Ammon's horn (tissue), 1 donor: ENCODE measurements at regions not wholly inside any gene's neighbourhood (a gene's known extent, or its start where the extent isn't known, plus 50 kb on each side); places are given as distances from the start of the nearest gene placed in this dataset.
A peak's percentile ranks its signal among the peaks of the same experiment; 100 is the strongest.
"Not testable (repeated sequence)": the region's sequence is repeated elsewhere in the genome, so short reads cannot be mapped to it uniquely, and the experiment has no call there.

Experiments used
- DNase-seq: peaks from one replicate; pipeline ENCODE4 v3.0.0-alpha.2; 2016; ENCODE audit warnings: low spot score

DNA sequence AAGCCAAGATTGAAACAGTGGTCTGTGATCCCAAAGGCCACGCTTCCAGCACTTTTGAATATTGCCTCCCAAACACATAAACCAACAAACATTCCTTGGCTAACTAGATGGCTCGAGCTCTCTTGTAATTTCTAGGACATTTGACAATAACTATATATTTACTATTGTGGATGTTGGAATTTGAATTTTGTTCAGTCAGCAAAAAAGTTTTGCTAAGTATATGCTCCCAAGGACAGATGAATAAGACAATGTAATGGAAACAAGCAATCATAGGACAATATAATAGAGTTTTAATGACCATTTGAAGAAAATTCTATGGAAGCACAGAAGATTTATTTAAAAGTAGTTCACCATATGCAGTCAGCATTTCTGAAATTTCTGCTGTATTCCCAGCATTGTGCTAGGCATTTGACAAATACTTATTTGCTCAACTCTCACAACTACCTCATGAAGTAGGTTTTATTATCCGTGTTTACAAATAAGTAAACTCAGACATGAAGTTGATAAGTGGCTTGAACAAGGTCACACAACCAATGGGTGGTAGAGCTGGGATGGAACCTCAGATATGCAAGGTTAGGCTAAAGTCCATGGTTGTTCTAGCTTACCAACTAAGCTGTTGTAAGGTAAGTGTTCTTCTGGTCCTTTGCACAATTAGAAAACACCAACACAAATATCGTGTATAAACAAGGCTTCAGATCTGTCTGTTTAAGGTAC, 205.1 kb downstream of the NUFIP1 start:
- no peak for DNase-seq

DNA sequence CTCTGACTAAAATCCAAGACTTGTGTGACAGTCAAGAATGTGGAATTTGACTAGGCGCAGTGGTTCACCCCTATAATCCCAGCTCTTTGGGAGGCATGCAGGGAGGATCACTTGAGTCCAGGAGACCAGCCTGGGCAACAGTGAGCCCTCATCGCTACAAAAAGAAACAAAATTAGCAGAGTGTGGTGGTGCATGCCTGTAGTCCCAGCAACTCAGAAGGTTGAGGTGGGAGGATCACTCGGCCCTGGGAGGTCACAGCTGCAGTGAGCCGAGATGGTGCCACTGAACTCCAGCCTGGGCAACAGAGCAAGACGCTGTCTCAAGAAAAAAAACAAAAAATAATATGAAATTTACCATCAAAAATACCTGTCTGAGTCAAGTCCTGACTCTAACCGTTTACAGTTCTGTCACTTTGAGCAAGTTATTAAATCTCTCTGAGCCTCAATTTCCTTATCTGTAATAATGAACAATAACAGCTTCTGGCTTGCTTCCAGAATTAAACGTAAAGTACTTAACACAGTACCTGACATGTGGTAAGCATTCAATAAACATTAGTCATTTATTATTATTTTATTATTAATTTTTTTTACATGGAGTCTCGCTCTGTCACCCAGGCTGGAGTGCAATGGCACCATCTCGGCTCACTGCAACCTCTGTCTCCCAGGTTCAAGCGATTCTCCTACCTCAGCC, 204.6 kb upstream of the TSC22D1 start:
- DNase-seq, result no peak

DNA sequence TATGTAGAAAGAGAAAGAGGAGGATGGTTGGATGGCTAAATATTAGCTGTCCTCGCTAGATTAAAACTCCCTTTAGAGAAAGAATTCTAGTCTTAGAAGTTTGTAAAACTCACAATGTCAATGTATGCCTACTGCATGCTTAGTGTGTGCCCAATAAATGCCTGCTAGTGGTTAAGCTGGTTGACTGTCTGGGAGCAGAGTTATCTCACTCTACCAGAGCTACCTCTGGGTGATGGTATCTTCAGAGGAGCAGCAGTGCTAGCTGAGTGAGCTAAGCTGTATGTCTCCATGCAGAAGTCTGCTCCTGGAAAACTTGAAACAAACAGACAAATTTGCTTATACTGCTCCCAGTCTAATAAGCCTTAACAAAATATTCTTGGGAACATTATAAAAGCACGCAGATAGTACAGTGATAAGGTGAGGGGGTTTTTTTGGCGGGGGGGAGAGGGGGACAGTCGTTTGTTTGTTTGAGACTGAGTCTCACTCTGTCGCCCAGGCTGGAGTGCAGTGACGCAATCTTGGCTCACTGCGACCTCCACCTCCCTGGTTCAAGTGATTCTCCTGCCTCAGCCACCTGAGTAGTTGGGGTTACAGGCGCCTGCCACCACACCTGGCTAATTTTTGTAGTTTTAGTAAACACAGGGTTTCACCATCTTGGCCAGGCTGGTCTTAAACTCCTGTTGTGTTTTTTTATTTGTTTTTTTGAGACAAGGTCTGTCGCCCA, 202.8 kb upstream of the TSC22D1 start:
- no peak for DNase-seq

DNA sequence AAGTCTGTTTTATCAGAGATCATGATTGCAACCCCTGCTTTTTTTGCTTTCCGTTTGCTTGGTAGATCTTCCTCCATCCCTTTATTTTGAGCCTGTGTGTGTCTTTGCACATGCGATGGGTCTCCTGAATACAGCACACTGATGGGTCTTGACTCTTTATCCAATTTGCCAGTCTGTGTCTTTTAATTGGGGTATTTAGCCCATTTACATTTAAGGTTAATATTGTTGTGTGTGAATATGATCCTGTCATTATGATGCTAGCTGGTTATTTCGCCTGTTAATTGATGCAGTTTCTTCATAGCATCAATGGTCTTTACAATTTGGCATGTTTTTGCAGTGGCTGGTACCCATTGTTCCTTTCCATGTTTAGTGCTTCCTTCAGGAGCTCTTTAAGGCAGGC, 199.2 kb upstream of the TSC22D1 start:
- not testable (repeated sequence) for DNase-seq

DNA sequence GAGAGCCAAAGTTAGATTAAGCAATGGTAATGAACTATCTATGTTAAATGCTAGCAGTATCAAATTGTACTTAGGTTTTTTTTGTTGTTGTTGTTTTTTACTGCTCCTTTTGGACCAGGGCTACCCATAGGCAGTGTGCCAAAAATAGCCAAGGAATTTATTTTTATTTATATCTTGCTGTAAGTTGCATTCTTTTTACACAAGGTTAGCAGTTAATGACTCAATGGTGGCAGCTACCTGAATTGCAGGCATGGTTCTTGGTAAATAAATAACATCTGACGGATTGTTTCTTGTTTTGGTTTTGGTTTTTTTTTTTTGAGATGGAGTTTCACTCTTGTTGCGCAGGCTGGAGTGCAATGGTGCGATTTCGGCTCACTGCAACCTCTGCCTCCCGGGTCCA, 194.8 kb upstream of the TSC22D1 start:
- no peak for DNase-seq

DNA sequence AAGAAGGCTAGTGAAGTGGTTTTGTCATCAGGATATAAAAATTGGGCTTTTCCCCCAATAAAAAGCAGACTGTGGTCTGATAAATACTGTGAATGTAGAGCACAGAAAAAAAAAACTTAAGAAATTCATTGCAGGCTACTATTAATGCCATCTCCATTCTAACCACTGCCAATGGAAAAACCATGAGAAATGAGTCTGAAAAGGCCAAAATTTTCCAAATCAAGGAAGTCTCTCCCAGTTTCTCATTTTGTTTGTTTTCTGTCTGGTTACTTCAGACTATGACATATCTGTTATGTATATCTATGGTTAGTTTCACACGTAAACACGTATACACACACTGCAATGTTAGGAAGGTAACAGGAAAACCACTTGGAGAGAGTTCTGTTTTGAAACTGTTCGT, 193.6 kb upstream of the TSC22D1 start:
- no peak for DNase-seq

DNA sequence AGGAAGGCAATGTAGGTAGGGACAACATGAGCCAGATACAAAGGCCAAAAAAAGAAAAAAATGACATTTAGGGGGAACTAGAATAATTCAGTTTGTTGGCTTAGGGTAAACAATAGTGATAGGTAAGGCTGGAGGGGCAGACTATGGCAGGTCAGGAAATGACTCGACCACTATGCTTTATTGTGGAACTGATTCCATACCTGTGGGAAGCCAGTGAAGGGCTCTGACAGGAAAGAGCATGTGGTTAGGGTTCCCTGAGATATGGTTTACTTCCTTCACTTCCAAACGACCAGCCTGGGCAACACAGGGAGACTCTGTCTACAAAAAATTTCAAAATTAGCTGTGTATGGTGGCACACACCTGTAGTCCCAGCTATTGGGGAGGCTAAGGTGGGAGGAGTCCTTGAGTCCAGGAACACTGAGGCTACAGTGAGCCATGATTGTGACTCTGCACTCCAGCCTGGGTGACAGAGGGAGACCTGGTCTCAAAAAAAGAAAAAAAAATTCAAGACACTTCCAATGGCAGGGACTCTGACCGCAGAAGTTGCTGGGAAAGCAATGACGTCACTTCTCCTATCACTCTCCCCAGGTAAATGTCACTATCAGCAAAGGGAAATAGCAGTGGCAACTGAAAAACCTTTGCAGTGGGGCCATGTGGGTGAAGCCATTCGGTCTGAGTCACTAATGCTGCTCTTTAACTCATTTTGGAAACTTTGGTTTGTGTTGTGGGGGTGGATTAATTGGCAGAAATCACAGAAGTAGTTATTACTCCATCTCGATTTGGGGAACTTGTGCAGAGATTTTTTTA, 192.8 kb upstream of the TSC22D1 start:
- DNase-seq, result no peak

DNA sequence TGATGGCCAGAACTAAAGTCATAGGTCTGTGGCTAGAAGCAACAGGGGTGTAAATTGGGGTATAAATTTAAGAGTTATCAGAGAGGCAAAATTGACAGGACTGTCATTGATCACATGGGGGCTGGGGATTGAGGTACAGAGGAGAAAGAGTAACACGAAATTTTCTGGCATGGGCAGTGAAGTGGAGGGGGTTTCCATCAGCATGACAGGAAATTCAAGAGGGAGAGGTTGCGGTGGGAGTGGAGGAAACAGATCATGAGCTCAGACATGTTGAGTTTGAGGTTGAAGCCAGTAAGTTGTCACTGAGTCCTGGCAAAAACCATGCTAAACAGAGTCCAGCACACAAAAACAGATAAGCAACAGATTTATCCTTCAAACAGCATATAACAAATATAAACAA, 192.1 kb upstream of the TSC22D1 start:
- DNase-seq, result no peak

DNA sequence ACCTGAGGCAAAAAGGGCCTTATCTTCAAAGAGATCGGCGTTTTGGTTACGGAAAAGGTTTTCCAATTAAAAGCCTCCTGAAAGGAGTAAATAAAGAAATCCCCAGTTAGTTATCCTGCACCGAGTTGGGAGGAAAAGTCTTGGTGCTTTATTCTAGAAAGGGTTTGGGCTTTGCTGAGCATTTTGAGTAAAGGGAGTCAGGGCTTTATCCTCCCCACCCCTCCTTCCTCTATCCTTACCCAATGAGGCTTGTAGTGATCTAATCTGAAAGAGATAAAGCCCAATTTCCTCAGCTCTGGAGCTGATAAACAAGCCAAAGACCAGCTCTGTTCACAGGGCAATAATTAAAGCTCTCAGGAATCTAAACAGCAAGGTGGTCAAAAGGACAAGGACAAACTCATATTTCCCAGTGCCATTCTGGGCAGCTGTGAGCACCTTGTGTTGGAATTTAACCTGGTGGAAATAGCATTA, 188.9 kb upstream of the TSC22D1 start:
- DNase-seq, result no peak

DNA sequence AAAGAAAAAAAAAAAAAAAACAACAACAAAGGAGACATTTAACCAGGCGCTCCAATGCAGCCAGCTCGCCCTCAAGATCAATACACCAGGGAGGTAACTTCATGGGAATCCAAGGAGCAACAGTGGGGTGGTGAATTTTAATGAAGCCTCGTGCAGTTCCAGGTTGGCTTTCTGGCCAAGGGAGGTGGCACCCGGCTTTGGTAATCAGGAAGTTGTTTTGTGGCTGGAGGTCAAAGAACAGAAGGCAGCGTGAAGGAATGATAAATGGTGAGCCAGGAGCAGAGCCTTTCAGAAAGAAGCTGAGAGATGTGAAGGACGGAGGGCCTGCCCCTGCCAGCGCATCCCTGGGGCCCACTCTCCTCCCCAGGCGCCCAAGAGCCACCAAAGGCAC, 188.2 kb upstream of the TSC22D1 start:
- DNase-seq, result no peak

DNA sequence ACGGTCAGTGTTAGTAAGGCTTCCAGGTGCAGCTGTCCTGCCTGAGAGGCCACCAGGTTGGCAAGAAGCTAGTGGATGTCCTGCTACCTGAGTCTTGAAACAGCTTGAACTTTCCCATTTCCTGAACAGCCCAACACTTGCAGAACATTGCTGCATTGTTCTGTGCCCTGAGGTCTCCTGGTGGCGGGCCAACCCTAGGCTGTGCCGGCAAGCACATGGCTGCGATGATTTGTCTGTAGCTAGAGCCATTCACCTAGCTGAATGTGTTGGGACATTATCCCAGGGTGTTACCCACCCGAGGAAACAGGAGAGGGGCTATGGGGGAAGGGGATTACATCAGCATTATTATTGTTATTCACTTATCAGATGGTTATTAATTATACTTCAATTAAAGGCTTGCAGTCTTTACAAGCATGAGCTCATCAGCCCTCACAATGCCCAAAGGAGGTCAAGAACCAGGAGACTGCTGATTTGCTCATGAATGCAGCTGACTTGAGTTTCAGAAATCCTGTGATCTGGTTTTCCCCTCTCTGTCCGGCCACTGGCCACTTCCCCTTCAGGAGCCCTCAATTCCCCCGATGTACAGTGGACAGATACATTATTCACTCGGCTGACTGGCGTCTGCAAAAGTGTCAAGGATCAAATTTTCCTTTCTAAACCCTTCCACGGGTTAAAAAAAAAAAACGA, 187.6 kb upstream of the TSC22D1 start:
- DNase-seq, result peak; percentile 30

DNA sequence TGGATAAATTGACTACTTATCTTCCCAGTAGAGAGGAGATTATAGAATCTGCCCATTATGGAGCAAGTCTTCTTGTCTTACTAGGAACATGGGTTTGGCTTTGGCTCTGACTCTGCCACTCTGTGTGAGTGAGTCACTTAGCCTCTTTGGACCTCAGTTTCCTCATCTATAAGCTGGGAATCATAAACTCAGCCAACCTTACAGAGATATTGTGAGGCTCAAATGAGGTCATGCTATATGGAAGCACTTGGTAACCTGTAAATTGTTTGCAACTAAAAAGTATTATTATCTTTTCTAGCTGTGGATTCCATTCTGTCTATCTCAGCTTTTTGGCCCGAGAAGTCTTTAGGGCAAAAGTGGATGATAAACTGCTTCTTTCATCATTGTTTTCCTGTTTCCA, 186.8 kb upstream of the TSC22D1 start:
- DNase-seq, result no peak

DNA sequence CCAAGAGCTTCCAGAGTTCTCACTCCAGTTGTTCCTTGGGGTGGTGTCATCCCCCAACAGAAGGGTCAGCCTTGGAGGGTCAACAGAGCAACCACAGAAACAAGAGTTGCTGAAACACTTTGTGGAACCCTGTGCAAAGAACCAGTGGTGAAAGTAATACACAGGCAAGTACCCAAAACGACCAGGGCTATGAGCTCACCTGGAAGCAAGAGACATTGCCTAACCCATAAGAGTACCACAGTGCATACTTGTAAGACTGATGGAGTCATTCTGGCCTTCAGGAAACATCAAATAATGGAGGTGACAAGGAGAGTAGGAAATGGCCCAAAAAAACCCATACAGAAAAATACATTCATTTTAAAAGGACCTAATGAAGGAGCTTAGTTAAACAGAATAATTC, 184.3 kb upstream of the TSC22D1 start:
- DNase-seq, result no peak

DNA sequence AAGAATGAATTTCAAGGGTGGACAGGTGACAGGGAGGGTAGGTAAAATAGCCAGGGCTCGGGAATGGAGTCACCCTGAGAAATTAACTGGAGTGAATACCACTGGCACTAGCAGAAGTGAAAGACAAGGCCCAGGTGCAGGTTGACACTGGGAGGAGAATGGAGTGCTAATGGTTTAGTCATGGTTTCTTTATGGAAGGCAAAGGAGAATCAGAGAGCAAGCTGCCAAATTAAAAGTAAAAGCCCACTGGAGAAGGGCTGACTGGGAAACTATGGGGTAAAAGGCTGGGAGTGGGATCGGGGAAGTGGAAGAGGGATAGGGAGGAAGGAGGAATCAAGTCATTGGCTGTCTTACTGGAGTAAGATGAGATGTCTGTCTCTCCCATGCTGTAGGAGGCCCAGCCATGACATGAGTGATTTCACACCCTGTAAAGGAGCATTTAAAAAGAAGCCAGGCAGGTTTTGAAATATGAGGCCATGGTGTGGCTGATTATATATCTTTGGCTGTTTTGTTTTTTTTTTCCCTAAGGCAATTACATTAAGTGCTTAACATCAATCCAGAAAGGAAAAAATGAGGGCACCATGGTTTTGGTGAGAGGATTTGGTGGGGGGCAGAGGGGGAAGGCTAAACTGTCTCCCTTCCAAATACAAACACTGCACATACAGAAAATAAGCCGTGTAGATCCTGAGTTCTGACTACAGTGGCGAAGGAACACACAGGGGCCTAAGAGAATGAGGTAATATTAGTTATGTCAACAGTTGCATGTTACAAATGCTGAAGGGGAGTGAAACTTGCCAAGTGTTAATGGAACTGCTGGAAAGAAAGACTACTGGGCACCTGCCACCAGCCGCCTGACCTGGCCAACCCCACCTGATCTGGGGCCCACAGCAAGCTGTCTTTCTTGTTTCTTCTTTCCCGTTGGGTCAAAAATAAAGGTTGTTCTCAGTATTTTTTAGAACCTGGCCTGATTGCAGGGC, 183.5 kb upstream of the TSC22D1 start:
- no peak for DNase-seq

DNA sequence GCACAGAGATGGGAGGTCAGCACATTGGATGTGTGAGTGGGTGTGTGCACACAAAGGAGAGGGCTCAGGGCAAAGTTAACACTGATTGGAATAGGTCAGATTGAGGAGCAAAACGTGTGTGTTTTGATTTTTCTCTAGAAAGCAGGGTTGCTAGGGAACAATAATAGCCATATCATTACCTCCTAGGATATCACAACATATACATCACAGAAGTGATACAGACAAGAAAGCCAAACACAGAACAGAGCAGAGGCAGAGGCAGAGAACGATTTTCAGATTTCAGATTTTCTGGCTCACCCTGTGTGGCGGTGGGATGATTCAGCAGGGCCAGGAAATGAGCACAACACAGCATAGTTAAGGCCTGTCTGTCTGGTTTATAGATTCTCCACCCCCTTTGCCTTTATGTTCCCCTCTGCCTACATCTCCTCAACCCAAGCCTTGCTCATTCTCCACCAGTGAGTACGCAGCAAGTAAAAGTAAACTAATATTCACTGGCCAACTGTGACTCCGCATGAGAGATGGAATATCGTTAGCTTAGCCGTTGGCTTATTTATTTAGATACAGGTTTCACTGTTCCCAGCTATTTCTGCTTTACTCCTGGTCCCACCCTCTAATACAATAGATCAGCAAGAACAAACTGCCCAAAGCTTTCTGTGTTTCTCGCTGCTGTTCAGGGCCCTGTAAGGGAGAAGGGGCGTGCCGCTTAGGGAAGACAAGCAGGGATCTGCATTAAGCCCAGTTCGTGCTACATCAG, 182.7 kb upstream of the TSC22D1 start:
- DNase-seq, result no peak

DNA sequence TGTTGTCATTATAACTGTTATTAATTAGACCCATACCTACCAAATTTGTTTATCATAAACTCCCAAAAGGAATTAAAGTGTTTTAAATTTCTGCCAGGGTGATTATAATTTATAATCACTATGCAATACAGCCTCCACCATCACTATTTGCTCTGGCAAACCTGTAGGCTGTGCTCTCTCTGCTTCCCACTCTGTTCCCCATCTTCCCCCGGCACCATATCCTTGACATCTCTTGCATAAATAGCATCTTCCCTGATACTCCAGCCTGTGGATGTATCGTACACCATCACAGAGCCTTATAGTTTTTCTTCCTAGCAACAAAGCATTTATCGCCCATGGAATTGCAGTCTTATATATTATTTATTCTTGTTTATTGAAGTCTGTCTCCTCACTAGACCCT, 181.5 kb upstream of the TSC22D1 start:
- no peak for DNase-seq

DNA sequence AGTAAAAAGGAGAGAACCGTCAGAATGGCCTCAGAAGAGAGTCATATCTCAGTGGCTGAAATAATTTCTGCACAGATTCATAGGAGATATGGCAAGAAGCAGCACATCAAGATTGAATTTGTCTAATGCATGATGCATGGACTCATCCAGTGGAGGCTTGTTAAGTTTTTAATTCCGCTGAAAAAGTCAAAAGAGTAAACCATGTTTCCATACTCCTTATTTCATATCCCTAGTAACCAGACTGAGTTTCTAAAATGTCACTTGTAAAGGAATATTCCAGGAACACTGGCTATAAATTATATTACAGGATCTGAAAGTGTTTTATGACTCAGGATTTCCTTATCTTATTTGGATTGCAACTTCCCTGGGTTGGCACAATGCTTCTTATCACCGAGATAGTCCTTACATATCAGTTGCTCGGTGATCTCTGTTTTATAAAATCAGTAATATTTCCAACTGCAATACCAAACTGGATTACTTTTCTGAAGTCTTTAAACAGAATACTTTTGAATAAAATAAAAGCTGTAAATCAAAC, 180.2 kb upstream of the TSC22D1 start:
- no peak for DNase-seq

DNA sequence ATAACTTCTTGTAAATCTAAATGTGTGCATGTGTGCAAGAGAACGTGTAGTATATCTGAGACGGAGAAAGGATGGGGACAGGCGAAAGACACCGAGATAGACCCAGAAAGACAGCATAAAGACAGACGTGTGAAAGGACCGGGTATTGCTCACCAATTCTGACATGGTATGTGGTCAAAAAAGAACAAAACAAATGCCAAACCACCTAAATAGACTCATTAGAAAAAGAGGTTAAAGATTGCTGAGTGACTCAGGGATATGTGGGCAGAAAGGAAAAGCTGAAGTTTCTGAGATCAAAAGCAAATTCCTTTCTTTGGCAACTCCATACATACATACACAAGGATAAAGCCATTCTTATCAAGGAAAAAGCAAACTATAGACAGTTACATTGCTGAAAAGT, 179.7 kb upstream of the TSC22D1 start:
- no peak for DNase-seq

DNA sequence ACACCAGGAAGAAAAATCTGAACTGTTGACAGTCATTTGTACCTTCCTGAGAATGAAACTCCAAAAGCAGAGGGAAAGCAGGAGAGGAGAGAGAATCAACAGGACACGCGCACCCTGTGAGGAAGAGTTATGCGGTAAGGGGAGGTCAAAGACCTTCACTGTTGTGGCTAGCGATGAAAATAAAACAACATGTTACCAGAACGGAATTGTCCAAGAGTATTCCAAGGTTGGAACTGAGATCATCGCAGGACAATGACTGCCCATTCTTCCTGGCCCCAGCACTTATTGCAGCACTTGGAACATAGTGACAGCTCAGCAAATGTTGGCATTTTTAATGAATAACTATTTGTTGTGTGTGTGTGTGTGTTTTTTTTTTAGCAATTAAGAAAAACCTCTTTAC, 176.0 kb upstream of the TSC22D1 start:
- DNase-seq, result no peak
